ENCODE measurements at regions not wholly inside any gene's neighbourhood (a gene's known extent, or its start where the extent isn't known, plus 50 kb on each side); places are given as distances from the start of the nearest gene placed in this dataset.

GRCh38 chr6:18613319-18613925 is 226.3 kb downstream of the RNF144B start:
- Histone ChIP-seq H3K9me3 (ENCODE audit: insufficient read depth in 2 of 2, low read depth in 1 of 2, low read length in 1 of 2) (peaks cover 0 to 7% of the 10 kb centered on the region in 2 experiments; a peak in 2 of 4 replicates), H3K23me2 (ENCODE audit: low read depth, low read length) (0 out of 2 replicates have a peak, but pooled peaks cover 1% of the 10 kb centered on the region), H3K27ac (ENCODE audit: low read depth, low read length) (no peak overlapping the region), H3K14ac (ENCODE audit: insufficient read length) (no peak overlapping the region), H2BK5ac (ENCODE audit: low read depth, low read length) (no peak overlapping the region), H4K8ac (ENCODE audit: extremely low read depth, insufficient read depth, low read length) (no peak overlapping the region), H3K18ac (ENCODE audit: extremely low read depth, low read length) (no peak overlapping the region), H3K23ac (ENCODE audit: insufficient read length) (no peak overlapping the region), H4K5ac (ENCODE audit: insufficient read length, low read depth, low read length) (no peak overlapping the region), H2AFZ (ENCODE audit: low read length) (no peak overlapping the region), H4K20me1 (replicated peaks in 1 of 2; ENCODE audit: control insufficient read depth in 1 of 2, insufficient read depth in 2 of 2, low read length in 2 of 2) (no peaks in the 10 kb centered on the region), H2BK20ac (ENCODE audit: low read length) (no peak overlapping the region), H2BK15ac (ENCODE audit: low read length) (no peak overlapping the region), H2BK120ac (replicated peaks; ENCODE audit: low read depth, low read length) (no peak overlapping the region), H3K27me3 (replicated peaks in 1 of 4; ENCODE audit: control insufficient read depth in 3 of 4, extremely low read depth in 1 of 4, insufficient read depth in 3 of 4, low read length in 3 of 4) (no peaks in the 10 kb centered on the region), H3K4me3 (ENCODE audit: extremely low read depth in 1 of 4, insufficient read depth in 2 of 4, low read depth in 3 of 4, low read length in 4 of 4) (no peak overlapping the region), H3K36me3 (ENCODE audit: control insufficient read depth in 2 of 4, insufficient read depth in 4 of 4, low read length in 3 of 4) (no peaks in the 10 kb centered on the region), H3K9ac (replicated peaks in 1 of 4; ENCODE audit: extremely low read depth in 1 of 4, low read depth in 3 of 4, low read length in 3 of 4) (no peak overlapping the region), H3K56ac (replicated peaks; ENCODE audit: insufficient read length, low read depth, low read length) (no peak overlapping the region), H3K79me2 (ENCODE audit: control insufficient read depth in 1 of 2, insufficient read depth in 2 of 2, low read length in 2 of 2) (no peaks in the 10 kb centered on the region), H3K79me1 (ENCODE audit: low read depth, low read length) (no peaks in the 10 kb centered on the region), H4K91ac (replicated peaks; ENCODE audit: insufficient read length, low read length) (no peak overlapping the region), H3K4me2 (ENCODE audit: insufficient read depth in 1 of 2, low read depth in 2 of 2, low read length in 2 of 2) (no peak overlapping the region), H3K4me1 (replicated peaks in 1 of 4; ENCODE audit: control insufficient read depth in 3 of 4, insufficient read depth in 4 of 4, low read length in 3 of 4) (no peaks in the 10 kb centered on the region), H3K4ac (replicated peaks; ENCODE audit: insufficient read length, low read depth, low read length) (no peak overlapping the region), H2AK5ac (ENCODE audit: low read depth, low read length) (no peak overlapping the region), H2BK12ac (ENCODE audit: low read depth, low read length) (no peak overlapping the region)
- WGBS, 2 experiments (ENCODE audit: extremely low coverage in 1 of 2, insufficient coverage in 1 of 2, insufficient read length in 1 of 2, insufficient replicate concordance in 2 of 2, low coverage in 1 of 2, low lambda C conversion rate in 2 of 2, missing lambda C conversion rate in 1 of 2): 76% methylated on average over 4 of the region's 4 CpGs; no CpG with 5 or more reads in 1 of the 2 experiments
- ChIA-PET CTCF (ENCODE audit: partially characterized antibody) (interaction anchor here (0.6 kb wide), 1 partner anchor 206 kb away, joined by 3 read pairs; no protein-coding TSS in a partner anchor), POLR2A (ENCODE audit: partially characterized antibody) (no interaction called here)
- FAIRE-seq (no peak), DNase-seq (ENCODE audit: low read depth in 1 of 2, low spot score in 2 of 2) (no peak)
- no peak for TF ChIP-seq BACH1 (IDR thresholded peaks at IDR 0.05; ENCODE audit: low read length)
- TF ChIP-seq KDM4A (IDR thresholded peaks at IDR 0.05; ENCODE audit: low read depth, low read length, severe bottlenecking): no peak
- no peak for TF ChIP-seq FOSL1 (IDR thresholded peaks at IDR 0.05; ENCODE audit: insufficient read depth, low read depth, low read length)
- TF ChIP-seq MAFK (IDR thresholded peaks at IDR 0.05; ENCODE audit: low read depth, low read length): no peak
- no peak for TF ChIP-seq SRF (IDR thresholded peaks at IDR 0.05; ENCODE audit: low read depth, low read length)
- no peak for TF ChIP-seq TCF12 (IDR thresholded peaks at IDR 0.05; ENCODE audit: low read depth, low read length)
- no peak for TF ChIP-seq CTCF (IDR thresholded peaks at IDR 0.05; ENCODE audit: control extremely low read depth in 1 of 3, insufficient read depth in 1 of 3, low read depth in 1 of 3, low read length in 3 of 3)
- TF ChIP-seq SP4 (IDR thresholded peaks at IDR 0.05; ENCODE audit: low read length): no peak
- TF ChIP-seq SP1 (IDR thresholded peaks at IDR 0.05; ENCODE audit: low read depth, low read length): no peak
- TF ChIP-seq, protein P1, sequence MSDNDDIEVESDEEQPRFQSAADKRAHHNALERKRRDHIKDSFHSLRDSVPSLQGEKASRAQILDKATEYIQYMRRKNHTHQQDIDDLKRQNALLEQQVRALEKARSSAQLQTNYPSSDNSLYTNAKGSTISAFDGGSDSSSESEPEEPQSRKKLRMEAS (IDR thresholded peaks at IDR 0.05): no peak
- no peak for TF ChIP-seq PHF8 (conservative IDR thresholded peaks at IDR 0.05; ENCODE audit: low read depth, low read length)

Measured in H1 (cell line).